HEK293T (cell line): ENCODE measurements at regions not wholly inside any gene's neighbourhood (a gene's known extent, or its start where the extent isn't known, plus 50 kb on each side); places are given as distances from the start of the nearest gene placed in this dataset.

Experiments used
- CTBP1 ChIP-seq: fragments of 450-650 bp; IDR thresholded peaks from 2 replicates; pipeline ENCODE4 v1.6.1; 2016; ENCODE audit warnings: borderline replicate concordance
- ELF4 ChIP-seq: fragments of 450-650 bp; IDR thresholded peaks from 2 replicates; pipeline ENCODE4 v1.6.1; 2017; ENCODE audit warnings: antibody characterized with exemption
- FOXA1 ChIP-seq: fragments of 450-650 bp; IDR thresholded peaks from 2 replicates; pipeline ENCODE4 v1.6.1; 2016; ENCODE audit warnings: mild to moderate bottlenecking
- FOXK2 ChIP-seq: fragments of 450-650 bp; IDR thresholded peaks from 2 replicates; pipeline ENCODE4 v1.6.1; 2016; ENCODE audit warnings: mild to moderate bottlenecking
- SP1 ChIP-seq: fragments of 450-650 bp; IDR thresholded peaks from 2 replicates; pipeline ENCODE4 v1.6.1; 2017
- SUZ12 ChIP-seq: fragments of 450-650 bp; IDR thresholded peaks from 2 replicates; pipeline ENCODE4 v1.6.1; 2016; ENCODE audit warnings: mild to moderate bottlenecking
- TARDBP ChIP-seq: fragments of 450-650 bp; IDR thresholded peaks from 2 replicates; pipeline ENCODE4 v1.6.1; 2016

- TF ChIP-seq SP1 (no peak), FOXK2 (no peak), ELF4 (no peak), CTBP1 (no peak), FOXA1 (no peak), SUZ12 (no peak), TARDBP (no peak)
Observed at GRCh38 chr4:1511441-1512041, 105.3 kb upstream of the NKX1-1 start.
